ENCODE measurements at regions not wholly inside any gene's neighbourhood (a gene's known extent, or its start where the extent isn't known, plus 50 kb on each side); places are given as distances from the start of the nearest gene placed in this dataset.

- no peak overlapping the region for H3K4me3 ChIP-seq (ENCODE audit: low read depth, low read length)
- H3K9me3 Mint-ChIP-seq = peaks cover 0 to 8% (median 3%) of the 10 kb centered on the region in 7 donors
- H3K9me3 ChIP-seq (ENCODE audit: control insufficient read depth in 2 of 2, low read length in 2 of 2) = no peaks in the 10 kb centered on the region
- H3K4me3 Mint-ChIP-seq = no peak overlapping the region
- H3K27ac Mint-ChIP-seq = no peak overlapping the region
- no peak overlapping the region for H3K27ac ChIP-seq (ENCODE audit: insufficient read depth, low read length, poor library complexity, severe bottlenecking)
- H3K4me1 ChIP-seq (ENCODE audit: control insufficient read depth, insufficient read depth, low read length, poor library complexity, severe bottlenecking) = no peaks in the 10 kb centered on the region
- no peaks in the 10 kb centered on the region for H3K36me3 ChIP-seq (ENCODE audit: control insufficient read depth, insufficient read depth, low read length)
- ATAC-seq (ENCODE audit: low read depth in 2 of 2) (no peak), DNase-seq (no peak)
- H3K36me3 Mint-ChIP-seq = no peaks in the 10 kb centered on the region
- H3K4me1 Mint-ChIP-seq = no peaks in the 10 kb centered on the region
- H3K27me3 Mint-ChIP-seq = peaks cover 15% of the 10 kb centered on the region
- no peaks in the 10 kb centered on the region for H3K27me3 ChIP-seq (ENCODE audit: control insufficient read depth, insufficient read depth, low read length)
These were observed 292.0 kb upstream of the ARID1B start for GRCh38 chr6:156485150-156485549.

- Mint-ChIP-seq H3K9me3 (peaks cover 0 to 3% (median 1%) of the 10 kb centered on the region in 7 donors), H3K4me1 (peaks cover 0 to 4% (median 0%) of the 10 kb centered on the region in 4 donors), H3K27me3 (peaks cover 29% of the 10 kb centered on the region), H3K36me3 (no peaks in the 10 kb centered on the region), H3K27ac (no peak overlapping the region), H3K4me3 (peak overlapping the region in 1 of 4 donors; percentile 5)
- Histone ChIP-seq H3K4me1 (ENCODE audit: control insufficient read depth, insufficient read depth, low read length, poor library complexity, severe bottlenecking) (no peaks in the 10 kb centered on the region), H3K9me3 (ENCODE audit: control insufficient read depth in 2 of 2, low read length in 2 of 2) (no peaks in the 10 kb centered on the region), H3K4me3 (ENCODE audit: low read depth, low read length) (no peak overlapping the region), H3K27ac (ENCODE audit: insufficient read depth, low read length, poor library complexity, severe bottlenecking) (no peak overlapping the region), H3K27me3 (ENCODE audit: control insufficient read depth, insufficient read depth, low read length) (no peaks in the 10 kb centered on the region), H3K36me3 (ENCODE audit: control insufficient read depth, insufficient read depth, low read length) (no peaks in the 10 kb centered on the region)
- no peak for DNase-seq
- no peak for ATAC-seq (ENCODE audit: low read depth in 2 of 2)
These were observed 302.6 kb upstream of the ARID1B start for GRCh38 chr6:156474507-156475120.

GRCh38 chr6:156471000-156471399 is 306.2 kb upstream of the ARID1B start:
- H3K4me1 Mint-ChIP-seq = peaks cover 0 to 4% (median 0%) of the 10 kb centered on the region in 4 donors
- H3K27me3 Mint-ChIP-seq = peaks cover 19% of the 10 kb centered on the region
- no peaks in the 10 kb centered on the region for H3K36me3 ChIP-seq (ENCODE audit: control insufficient read depth, insufficient read depth, low read length)
- H3K27ac Mint-ChIP-seq = no peak overlapping the region
- DNase-seq (no peak), ATAC-seq (ENCODE audit: low read depth in 2 of 2) (no peak)
- no peaks in the 10 kb centered on the region for H3K27me3 ChIP-seq (ENCODE audit: control insufficient read depth, insufficient read depth, low read length)
- H3K9me3 Mint-ChIP-seq = peaks cover 0 to 6% (median 1%) of the 10 kb centered on the region in 7 donors
- no peaks in the 10 kb centered on the region for H3K36me3 Mint-ChIP-seq
- H3K27ac ChIP-seq (ENCODE audit: insufficient read depth, low read length, poor library complexity, severe bottlenecking) = no peak overlapping the region
- H3K9me3 ChIP-seq (ENCODE audit: control insufficient read depth in 2 of 2, low read length in 2 of 2) = no peaks in the 10 kb centered on the region
- no peaks in the 10 kb centered on the region for H3K4me1 ChIP-seq (ENCODE audit: control insufficient read depth, insufficient read depth, low read length, poor library complexity, severe bottlenecking)
- no peak overlapping the region for H3K4me3 ChIP-seq (ENCODE audit: low read depth, low read length)
- H3K4me3 Mint-ChIP-seq = no peak overlapping the region

GRCh38 chr6:156464100-156464878 is 312.9 kb upstream of the ARID1B start:
- no peaks in the 10 kb centered on the region for H3K4me1 Mint-ChIP-seq
- H3K9me3 Mint-ChIP-seq = peaks cover 0 to 2% (median 1%) of the 10 kb centered on the region in 7 donors
- ATAC-seq (ENCODE audit: low read depth in 2 of 2) (no peak), DNase-seq (no peak)
- Histone ChIP-seq H3K27me3 (ENCODE audit: control insufficient read depth, insufficient read depth, low read length) (peaks cover 2% of the 10 kb centered on the region), H3K4me1 (ENCODE audit: control insufficient read depth, insufficient read depth, low read length, poor library complexity, severe bottlenecking) (no peaks in the 10 kb centered on the region), H3K27ac (ENCODE audit: insufficient read depth, low read length, poor library complexity, severe bottlenecking) (no peak overlapping the region), H3K9me3 (ENCODE audit: control insufficient read depth in 2 of 2, low read length in 2 of 2) (no peaks in the 10 kb centered on the region), H3K4me3 (ENCODE audit: low read depth, low read length) (no peak overlapping the region), H3K36me3 (ENCODE audit: control insufficient read depth, insufficient read depth, low read length) (no peaks in the 10 kb centered on the region)
- peaks cover 12% of the 10 kb centered on the region for H3K27me3 Mint-ChIP-seq
- no peaks in the 10 kb centered on the region for H3K36me3 Mint-ChIP-seq
- no peak overlapping the region for H3K4me3 Mint-ChIP-seq
- H3K27ac Mint-ChIP-seq = no peak overlapping the region

- Mint-ChIP-seq H3K4me1 (no peaks in the 10 kb centered on the region), H3K9me3 (peaks cover 0 to 2% (median 0%) of the 10 kb centered on the region in 7 donors), H3K4me3 (no peak overlapping the region), H3K36me3 (no peaks in the 10 kb centered on the region), H3K27me3 (peaks cover 12% of the 10 kb centered on the region), H3K27ac (no peak overlapping the region)
- Histone ChIP-seq H3K27me3 (ENCODE audit: control insufficient read depth, insufficient read depth, low read length) (peaks cover 2% of the 10 kb centered on the region), H3K4me3 (ENCODE audit: low read depth, low read length) (no peak overlapping the region), H3K4me1 (ENCODE audit: control insufficient read depth, insufficient read depth, low read length, poor library complexity, severe bottlenecking) (no peaks in the 10 kb centered on the region), H3K36me3 (ENCODE audit: control insufficient read depth, insufficient read depth, low read length) (no peaks in the 10 kb centered on the region), H3K9me3 (ENCODE audit: control insufficient read depth in 2 of 2, low read length in 2 of 2) (no peaks in the 10 kb centered on the region), H3K27ac (ENCODE audit: insufficient read depth, low read length, poor library complexity, severe bottlenecking) (no peak overlapping the region)
- ATAC-seq (ENCODE audit: low read depth in 2 of 2) = no peak
- no peak for DNase-seq
These were observed 315.5 kb upstream of the ARID1B start for GRCh38 chr6:156461647-156462046.

- H3K4me1 ChIP-seq (ENCODE audit: control insufficient read depth, insufficient read depth, low read length, poor library complexity, severe bottlenecking) = no peaks in the 10 kb centered on the region
- peaks cover 2% of the 10 kb centered on the region for H3K27me3 ChIP-seq (ENCODE audit: control insufficient read depth, insufficient read depth, low read length)
- H3K27ac ChIP-seq (ENCODE audit: insufficient read depth, low read length, poor library complexity, severe bottlenecking) = no peak overlapping the region
- DNase-seq (no peak), ATAC-seq (ENCODE audit: low read depth in 2 of 2) (no peak)
- Mint-ChIP-seq H3K27ac (no peak overlapping the region), H3K4me1 (no peaks in the 10 kb centered on the region), H3K4me3 (no peak overlapping the region), H3K27me3 (peaks cover 18% of the 10 kb centered on the region), H3K36me3 (peaks cover 4% of the 10 kb centered on the region), H3K9me3 (peaks cover 0 to 4% (median 0%) of the 10 kb centered on the region in 7 donors)
- H3K4me3 ChIP-seq (ENCODE audit: low read depth, low read length) = no peak overlapping the region
- H3K36me3 ChIP-seq (ENCODE audit: control insufficient read depth, insufficient read depth, low read length) = no peaks in the 10 kb centered on the region
- H3K9me3 ChIP-seq (ENCODE audit: control insufficient read depth in 2 of 2, low read length in 2 of 2) = no peaks in the 10 kb centered on the region
These were observed 319.6 kb upstream of the ARID1B start for GRCh38 chr6:156457601-156458000.

GRCh38 chr6:156455847-156456246 is 321.3 kb upstream of the ARID1B start:
- no peak for DNase-seq
- Mint-ChIP-seq H3K4me1 (no peaks in the 10 kb centered on the region), H3K27me3 (peaks cover 14% of the 10 kb centered on the region)

GRCh38 chr6:156454867-156455266 is 322.3 kb upstream of the ARID1B start:
- no peaks in the 10 kb centered on the region for H3K9me3 ChIP-seq (ENCODE audit: control insufficient read depth in 2 of 2, low read length in 2 of 2)

More at GRCh38 chr6:156455847-156456246, 321.3 kb upstream of the ARID1B start:
- H3K27me3 ChIP-seq (ENCODE audit: control insufficient read depth, insufficient read depth, low read length) = no peaks in the 10 kb centered on the region
- H3K9me3 Mint-ChIP-seq = peaks cover 0 to 4% (median 0%) of the 10 kb centered on the region in 7 donors
- H3K4me3 ChIP-seq (ENCODE audit: low read depth, low read length) = no peak overlapping the region
- H3K27ac Mint-ChIP-seq = no peak overlapping the region
- H3K9me3 ChIP-seq (ENCODE audit: control insufficient read depth in 2 of 2, low read length in 2 of 2) = no peaks in the 10 kb centered on the region
- no peaks in the 10 kb centered on the region for H3K4me1 ChIP-seq (ENCODE audit: control insufficient read depth, insufficient read depth, low read length, poor library complexity, severe bottlenecking)
- H3K36me3 ChIP-seq (ENCODE audit: control insufficient read depth, insufficient read depth, low read length) = no peaks in the 10 kb centered on the region
- no peak for ATAC-seq (ENCODE audit: low read depth in 2 of 2)
- H3K4me3 Mint-ChIP-seq = no peak overlapping the region
- H3K36me3 Mint-ChIP-seq = peaks cover 4% of the 10 kb centered on the region
- no peak overlapping the region for H3K27ac ChIP-seq (ENCODE audit: insufficient read depth, low read length, poor library complexity, severe bottlenecking)

More at GRCh38 chr6:156454867-156455266, 322.3 kb upstream of the ARID1B start:
- H3K4me1 Mint-ChIP-seq = no peaks in the 10 kb centered on the region
- H3K9me3 Mint-ChIP-seq = peaks cover 0 to 4% (median 0%) of the 10 kb centered on the region in 7 donors
- H3K27me3 Mint-ChIP-seq = peaks cover 10% of the 10 kb centered on the region
- Histone ChIP-seq H3K27ac (ENCODE audit: insufficient read depth, low read length, poor library complexity, severe bottlenecking) (no peak overlapping the region), H3K4me3 (ENCODE audit: low read depth, low read length) (no peak overlapping the region), H3K36me3 (ENCODE audit: control insufficient read depth, insufficient read depth, low read length) (no peaks in the 10 kb centered on the region), H3K27me3 (ENCODE audit: control insufficient read depth, insufficient read depth, low read length) (no peaks in the 10 kb centered on the region), H3K4me1 (ENCODE audit: control insufficient read depth, insufficient read depth, low read length, poor library complexity, severe bottlenecking) (no peaks in the 10 kb centered on the region)
- H3K36me3 Mint-ChIP-seq = peaks cover 4% of the 10 kb centered on the region
- DNase-seq (no peak), ATAC-seq (ENCODE audit: low read depth in 2 of 2) (no peak)
- no peak overlapping the region for H3K4me3 Mint-ChIP-seq
- H3K27ac Mint-ChIP-seq = no peak overlapping the region

All from CD4-positive, CD25-positive, alpha-beta regulatory T cell (primary cell).